NCI-H146 (cell line): ENCODE measurements at regions not wholly inside any gene's neighbourhood (a gene's known extent, or its start where the extent isn't known, plus 50 kb on each side); places are given as distances from the start of the nearest gene placed in this dataset.
"Not testable (repeated sequence)": the region's sequence is repeated elsewhere in the genome, so short reads cannot be mapped to it uniquely, and the experiment has no call there.

Experiments
- DNase-seq: peaks from one replicate; lab custom pipeline; 2025; lab: John Stamatoyannopoulos, UW

DNA sequence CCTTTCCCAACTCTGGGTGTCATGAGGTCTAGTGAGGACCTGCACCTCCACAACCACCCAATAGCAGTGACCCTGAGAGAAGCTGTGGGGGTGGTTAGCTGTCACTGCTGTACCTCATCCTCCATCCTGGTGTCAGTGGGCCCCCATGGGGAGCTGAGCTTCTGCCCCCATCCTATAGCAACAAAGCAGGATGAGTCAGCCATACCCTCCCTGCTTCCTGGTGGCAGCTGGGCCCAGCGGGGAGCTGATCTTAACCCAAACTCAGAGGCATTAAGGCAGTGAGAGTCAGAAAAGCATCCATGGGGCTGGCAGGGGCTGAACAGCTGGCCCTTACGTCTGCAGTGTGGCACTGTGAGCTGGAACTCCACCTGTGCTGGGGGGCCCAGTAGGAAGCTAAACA lies 247.8 kb upstream of the HDAC4 start:
- no peak for DNase-seq

DNA sequence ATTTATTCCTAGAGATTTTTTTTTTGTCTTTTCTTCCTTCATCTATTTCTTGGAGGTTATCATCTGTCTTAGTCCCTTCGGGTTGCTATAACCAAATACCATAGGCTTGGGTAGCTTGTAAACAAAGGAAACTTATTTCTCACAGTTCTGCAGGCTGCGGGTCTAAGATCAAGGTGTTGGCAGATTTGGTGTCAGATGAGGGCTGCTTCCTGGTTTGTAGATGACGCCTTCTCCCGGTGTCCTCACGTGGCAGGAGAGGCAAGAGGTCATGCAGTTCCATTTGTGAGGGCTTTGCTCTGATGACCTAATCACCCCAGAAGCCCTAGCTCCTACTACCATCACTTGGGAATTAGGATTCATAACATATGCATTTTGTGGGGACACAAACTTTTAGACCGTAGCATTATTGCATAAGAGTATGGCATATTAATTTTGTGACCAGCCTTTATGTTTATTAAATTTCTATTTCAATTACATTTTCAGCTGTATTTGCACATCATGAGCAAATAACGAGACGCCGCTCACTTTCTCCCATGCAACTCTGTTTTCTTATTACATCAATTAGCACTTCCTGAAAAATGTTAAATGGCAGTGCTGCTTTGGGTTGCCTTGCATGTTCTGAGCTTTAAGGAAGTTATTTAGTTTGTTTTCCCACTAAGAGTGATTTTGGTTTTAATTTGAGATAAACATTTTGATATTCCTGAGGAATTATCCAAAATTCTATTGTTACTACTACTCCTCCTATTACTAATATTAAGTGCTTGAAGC lies 246.4 kb upstream of the HDAC4 start:
- DNase-seq, result no peak

DNA sequence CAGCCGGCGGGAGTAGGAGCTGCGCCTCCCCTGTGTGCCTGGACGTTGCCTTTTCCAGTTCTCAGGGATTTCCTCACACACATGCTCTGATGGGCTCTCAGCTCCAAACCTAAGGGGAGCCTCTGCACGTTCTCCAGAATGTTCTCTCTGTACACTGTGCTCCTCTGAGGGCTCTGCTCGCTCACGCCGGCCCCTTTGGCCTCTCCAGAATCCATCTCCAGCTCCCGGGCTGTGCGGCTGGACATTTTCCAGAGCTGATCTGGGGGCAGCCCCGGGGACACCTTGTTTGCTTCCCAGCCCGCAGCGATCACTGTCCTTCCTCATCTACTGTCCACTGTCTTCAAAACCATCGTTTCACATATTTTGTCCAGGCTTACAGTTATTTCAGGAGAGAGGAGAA lies 245.4 kb upstream of the HDAC4 start:
- no peak for DNase-seq

DNA sequence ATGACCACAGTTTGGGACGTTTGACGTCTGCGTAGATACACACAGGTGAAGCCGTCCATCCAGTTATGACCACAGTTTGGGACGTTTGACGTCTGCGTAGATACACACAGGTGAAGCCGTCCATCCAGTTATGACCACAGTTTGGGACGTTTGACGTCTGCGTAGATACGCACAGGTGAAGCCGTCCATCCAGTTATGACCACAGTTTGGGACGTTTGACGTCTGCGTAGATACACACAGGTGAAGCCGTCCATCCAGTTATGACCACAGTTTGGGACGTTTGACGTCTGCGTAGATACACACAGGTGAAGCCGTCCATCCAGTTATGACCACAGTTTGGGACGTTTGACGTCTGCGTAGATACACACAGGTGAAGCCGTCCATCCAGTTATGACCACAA lies 243.8 kb upstream of the HDAC4 start:
- DNase-seq, result not testable (repeated sequence)

DNA sequence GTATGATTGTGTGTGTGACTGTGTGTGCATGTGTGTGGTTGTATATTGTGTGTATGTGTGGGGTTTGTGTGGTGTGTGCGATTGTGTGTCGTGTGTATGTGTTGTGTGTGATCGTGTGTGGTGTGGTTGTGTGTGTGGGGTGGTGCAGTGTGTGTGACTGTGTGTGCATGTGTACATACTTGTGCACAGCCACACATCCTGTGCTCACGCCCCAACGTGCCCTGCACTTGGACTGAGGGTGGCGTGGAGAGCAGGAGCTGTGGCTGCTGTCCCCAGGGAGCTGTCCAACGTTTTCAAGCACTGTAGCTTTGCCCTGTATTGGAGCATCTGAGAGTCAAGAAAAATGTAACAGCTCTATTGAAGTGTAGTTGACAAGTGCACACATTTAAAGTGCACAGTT lies 243.2 kb upstream of the HDAC4 start:
- no peak for DNase-seq

DNA sequence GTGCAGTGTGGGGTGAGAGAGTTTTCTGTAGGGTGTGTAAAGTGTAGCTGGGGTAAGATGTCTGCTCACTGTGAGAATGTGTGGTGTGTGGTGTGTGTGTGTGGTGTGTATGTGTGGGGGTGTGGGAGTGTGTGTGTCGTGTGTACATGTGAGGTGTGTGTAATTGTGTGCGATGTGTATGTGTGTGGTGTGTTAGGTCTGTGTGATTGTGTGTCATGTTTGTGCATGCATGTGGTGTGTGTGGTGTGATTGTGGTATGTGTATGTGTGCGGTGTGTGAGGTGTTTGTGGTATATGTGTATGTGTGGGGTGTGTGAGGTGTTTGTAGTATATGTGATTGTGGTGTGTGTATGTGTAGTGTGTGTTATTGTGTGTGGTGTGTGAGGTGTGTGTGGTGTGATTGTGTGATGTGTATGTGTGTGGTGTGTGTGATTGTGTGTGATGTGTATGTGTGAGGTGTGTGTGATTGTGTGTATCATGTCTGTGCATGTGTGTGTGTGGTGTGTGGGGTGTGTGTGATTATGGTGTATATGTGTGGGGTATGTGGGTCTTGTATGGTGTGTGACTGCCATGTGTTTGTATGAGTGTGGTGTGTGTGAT lies 241.7 kb upstream of the HDAC4 start:
- no peak for DNase-seq

DNA sequence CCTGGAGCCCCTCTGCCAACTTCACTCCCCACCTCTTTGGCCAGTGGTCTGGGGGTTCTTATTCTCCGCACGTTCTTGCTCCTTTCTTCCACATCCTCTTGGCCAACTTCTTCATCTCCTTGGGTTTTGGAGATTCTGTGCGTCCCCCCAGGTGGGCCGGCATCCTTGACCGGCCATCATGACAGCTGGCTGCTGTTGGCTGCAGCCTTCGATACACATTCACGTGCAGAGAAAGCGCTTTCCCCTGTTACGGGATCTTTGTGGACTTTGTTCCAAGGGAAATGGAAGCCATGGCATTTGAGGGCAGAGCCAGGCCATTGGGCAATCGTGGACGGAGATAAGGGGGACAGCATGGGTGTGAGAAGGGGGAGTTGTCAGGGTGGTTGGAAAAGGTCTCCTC lies 241.1 kb upstream of the HDAC4 start:
- not testable (repeated sequence) for DNase-seq

DNA sequence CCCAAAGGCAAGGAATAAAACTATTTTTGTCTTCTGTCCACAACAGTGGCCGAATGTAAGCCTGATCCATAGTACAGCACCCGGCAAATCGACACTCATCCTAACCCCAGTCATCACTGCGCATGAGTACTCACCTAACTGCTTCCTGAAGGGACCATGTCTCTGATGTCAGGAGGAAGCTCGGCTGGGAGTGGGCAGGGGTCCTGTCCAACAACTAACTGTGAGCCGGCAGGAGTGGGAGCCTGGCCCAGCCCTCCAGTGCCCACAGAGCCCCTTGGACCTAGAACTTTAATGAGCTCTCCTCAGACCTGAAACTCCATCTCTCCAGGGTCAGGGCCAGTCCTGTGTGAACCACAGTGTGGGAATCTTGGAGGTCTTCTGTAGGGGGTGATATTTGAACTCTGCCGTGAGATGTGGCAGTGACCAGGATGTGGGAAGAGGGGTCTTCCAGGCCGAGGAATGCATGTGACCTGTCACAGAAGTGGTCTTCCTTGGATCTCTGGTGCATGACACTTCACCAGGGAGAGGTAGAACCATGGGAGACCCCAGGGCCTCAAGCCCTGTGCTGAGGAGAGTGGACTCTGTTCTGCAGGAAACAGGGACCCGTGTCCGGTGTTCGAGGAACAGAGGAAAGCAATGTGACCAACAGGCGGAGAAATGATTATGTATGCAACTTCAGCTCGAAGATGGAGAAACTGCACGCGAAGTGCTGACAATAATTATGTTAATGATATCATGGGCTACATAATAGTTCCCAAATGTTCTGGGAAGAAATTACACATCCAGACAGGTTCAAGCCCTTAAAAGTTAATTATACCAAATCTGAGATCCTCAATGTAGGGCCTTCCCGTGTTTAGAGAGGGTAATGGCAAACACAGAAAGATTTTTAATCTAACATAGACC lies 240.1 kb upstream of the HDAC4 start:
- no peak for DNase-seq

DNA sequence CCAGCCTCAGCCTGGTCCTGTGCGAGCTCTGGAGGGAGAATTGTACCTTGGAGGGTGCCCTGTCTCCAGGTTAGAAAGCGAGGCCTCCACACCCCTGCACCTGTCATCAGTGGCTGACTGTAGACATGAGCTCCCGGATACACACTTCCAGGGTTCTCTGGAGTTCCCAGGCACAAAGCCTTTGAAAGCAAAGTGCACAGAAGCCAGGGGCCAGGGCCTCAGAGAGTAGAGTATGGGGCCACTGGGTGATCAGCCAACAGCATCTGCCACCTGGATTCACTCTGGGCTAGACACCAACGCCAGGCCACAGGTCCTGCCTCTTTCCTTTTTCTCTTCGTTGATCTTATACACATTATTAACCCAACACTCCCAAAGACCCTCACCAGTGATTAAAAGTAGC lies 239.4 kb upstream of the HDAC4 start:
- DNase-seq, result no peak

- DNase-seq, result no peak
Observed at GRCh38 chr2:239639421-239640185, 238.8 kb upstream of the HDAC4 start.

GRCh38 chr2:239638376-239638775 lies 237.6 kb upstream of the HDAC4 start:
- DNase-seq, result no peak

DNA sequence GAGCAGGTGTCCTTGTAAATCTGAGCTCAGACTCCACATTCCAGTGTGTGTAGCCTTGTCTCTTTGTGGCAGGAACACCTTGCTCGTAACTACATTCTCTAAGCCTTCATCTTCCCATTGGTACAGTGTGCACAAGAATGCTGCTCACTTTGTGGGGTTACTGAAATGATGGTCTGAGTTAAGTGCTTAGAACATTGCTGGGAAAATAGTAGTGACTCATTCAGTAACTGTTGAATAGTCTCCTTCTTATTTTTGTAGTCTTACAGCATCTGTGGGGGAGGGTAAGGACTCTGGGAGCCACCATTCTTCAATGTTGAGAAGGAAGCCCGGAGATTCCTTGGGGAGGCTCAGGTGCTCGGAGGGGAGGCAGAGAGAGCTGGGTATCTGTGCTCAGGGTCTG lies 236.0 kb upstream of the HDAC4 start:
- DNase-seq, result no peak

DNA sequence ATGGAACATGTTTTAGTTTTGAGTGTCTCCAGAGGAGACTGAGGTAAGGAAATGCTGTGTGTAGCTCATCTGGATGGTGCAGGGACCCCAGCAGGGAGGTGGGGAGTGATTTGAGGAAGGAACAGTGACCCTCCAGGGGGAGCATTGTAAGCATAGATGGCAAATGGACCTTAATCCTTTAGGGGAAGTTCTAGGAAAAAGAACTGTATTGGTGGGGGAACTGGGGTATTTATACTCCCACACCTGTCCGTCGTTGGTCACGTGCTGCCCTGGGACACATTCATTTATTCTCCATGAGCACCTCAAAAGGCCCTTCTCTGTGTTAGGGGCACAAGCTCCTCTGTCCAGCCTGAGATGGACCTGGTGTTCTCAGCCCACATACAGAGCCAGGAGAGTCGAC lies 233.9 kb upstream of the HDAC4 start:
- DNase-seq, result no peak

DNA sequence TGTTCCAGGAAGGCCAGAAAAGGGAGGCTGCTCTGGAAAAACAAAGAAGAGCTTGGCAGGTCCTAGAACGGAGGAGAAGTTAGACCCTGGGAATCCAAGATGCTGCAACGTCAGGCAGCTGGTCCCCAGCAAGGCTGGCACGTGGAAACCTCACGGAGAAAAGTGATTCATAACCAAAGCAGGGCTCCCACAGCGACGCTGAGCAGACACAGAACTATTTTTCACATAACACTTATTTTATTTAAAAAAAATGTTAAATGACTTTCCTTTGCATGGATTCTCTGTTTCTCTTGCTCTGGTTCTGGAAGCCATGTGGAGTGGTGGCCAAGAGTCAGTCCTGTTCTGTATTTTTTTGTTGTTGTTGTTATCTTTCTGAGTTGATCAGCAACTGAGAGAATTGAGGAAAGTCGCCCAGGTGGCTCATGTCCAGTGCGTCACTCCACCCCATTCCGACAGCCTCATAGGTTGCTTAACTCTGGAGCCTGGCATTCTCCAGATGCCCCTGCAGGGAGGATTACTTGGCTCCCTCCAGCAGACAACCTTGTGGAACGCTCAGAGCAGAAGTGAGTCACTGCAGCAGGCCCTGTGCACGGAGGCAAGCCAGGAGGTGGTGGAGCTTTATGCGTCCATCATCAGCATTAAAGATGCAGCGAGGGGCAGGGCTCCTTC lies 229.9 kb upstream of the HDAC4 start:
- DNase-seq, result no peak

GRCh38 chr2:239629926-239630617 lies 229.3 kb upstream of the HDAC4 start:
- DNase-seq, result no peak

- no peak for DNase-seq
Observed at GRCh38 chr2:239626961-239627592, 226.3 kb upstream of the HDAC4 start.

DNA sequence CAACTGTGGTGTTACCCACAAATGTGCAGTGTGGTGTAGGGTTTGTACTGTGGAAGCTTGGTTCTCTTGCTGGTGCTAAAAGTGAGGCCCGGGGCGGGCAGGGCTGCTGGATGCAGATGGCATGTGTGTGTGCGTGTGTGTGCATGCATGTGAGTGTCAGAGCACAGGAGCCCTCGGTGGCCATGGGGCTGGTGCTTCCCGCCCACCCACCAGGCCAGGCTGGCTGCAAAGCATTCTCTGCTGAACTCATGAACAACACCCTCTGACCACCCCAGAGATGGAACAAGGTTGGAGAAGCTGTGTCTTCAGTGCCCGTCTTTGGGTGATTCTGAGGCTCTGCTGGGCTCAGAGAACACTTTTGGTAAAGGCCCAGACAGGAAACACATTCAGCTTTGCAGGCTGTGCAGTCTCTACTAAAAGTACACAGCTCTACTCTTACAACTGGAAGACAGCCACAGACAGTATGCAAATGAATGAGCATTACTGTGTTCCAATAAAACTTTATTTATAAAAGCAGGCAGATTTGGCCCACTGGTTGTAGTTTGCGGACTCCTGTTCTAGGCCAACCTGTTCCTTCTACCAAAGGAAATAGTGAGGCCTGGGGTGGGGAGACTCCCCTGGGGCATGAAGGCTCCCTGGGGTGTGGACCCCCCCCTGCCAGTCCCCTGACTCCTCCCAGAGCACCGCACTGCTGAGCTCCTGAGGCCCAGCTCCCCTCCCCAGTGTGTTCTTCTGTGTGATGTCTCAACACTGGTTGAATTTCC lies 225.3 kb upstream of the HDAC4 start:
- DNase-seq, result no peak

- DNase-seq, result no peak
Observed at GRCh38 chr2:239625156-239625845, 224.5 kb upstream of the HDAC4 start.

DNA sequence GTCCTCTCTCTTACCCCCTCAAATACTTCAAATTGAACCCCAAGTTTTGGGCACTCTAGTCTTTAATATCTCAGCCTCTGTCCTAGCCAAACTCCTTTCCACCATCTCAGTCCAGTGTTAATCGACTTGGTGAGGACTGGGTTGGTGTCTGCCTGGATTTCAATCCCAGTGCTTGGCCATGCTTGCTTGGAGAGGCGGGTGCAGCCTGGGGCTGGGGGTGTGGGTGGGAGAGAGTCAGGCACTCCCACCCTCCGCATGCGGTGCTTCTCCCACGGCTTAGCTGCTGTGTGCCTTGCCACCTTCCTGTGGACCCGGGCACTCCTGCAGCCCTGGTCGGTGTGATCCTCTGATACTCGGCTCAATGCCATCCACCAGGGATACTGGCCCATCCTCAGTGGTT lies 220.8 kb upstream of the HDAC4 start:
- no peak for DNase-seq
